ENCODE measurements at regions not wholly inside any gene's neighbourhood (a gene's known extent, or its start where the extent isn't known, plus 50 kb on each side); places are given as distances from the start of the nearest gene placed in this dataset.

DNA sequence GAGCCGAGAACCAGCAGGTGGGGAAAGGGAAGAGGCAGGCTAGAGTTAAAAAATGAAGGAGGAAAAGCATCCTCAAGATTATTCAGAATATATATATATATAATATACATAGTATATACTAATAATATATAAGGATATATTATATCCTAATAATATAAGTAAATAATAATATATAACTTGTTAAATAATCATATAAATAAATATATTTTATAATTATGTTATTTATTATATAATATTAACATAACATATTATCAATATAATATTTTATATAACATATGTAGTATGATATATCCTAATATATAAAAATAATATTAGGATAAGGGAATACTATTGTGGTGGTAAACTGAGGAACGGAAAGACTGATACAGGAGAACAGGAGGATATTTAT is 171.8 kb downstream of the TRIM27 start:
- Histone ChIP-seq H3K27ac (replicated peaks) (no peak overlapping the region), H3K36me3 (no peaks in the 10 kb centered on the region), H3K4me3 (no peak overlapping the region), H3K27me3 (ENCODE audit: low read depth) (peaks cover 97% of the 10 kb centered on the region), H3K4me1 (no peaks in the 10 kb centered on the region), H3K9me3 (replicated peaks) (peaks cover 30% of the 10 kb centered on the region)
- no peak for DNase-seq
- intact Hi-C loops (cut with micrococcal nuclease): no loop called here
- TF ChIP-seq, protein P1, sequence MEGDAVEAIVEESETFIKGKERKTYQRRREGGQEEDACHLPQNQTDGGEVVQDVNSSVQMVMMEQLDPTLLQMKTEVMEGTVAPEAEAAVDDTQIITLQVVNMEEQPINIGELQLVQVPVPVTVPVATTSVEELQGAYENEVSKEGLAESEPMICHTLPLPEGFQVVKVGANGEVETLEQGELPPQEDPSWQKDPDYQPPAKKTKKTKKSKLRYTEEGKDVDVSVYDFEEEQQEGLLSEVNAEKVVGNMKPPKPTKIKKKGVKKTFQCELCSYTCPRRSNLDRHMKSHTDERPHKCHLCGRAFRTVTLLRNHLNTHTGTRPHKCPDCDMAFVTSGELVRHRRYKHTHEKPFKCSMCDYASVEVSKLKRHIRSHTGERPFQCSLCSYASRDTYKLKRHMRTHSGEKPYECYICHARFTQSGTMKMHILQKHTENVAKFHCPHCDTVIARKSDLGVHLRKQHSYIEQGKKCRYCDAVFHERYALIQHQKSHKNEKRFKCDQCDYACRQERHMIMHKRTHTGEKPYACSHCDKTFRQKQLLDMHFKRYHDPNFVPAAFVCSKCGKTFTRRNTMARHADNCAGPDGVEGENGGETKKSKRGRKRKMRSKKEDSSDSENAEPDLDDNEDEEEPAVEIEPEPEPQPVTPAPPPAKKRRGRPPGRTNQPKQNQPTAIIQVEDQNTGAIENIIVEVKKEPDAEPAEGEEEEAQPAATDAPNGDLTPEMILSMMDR (IDR thresholded peaks at IDR 0.05; ENCODE audit: borderline replicate concordance): no peak

DNA sequence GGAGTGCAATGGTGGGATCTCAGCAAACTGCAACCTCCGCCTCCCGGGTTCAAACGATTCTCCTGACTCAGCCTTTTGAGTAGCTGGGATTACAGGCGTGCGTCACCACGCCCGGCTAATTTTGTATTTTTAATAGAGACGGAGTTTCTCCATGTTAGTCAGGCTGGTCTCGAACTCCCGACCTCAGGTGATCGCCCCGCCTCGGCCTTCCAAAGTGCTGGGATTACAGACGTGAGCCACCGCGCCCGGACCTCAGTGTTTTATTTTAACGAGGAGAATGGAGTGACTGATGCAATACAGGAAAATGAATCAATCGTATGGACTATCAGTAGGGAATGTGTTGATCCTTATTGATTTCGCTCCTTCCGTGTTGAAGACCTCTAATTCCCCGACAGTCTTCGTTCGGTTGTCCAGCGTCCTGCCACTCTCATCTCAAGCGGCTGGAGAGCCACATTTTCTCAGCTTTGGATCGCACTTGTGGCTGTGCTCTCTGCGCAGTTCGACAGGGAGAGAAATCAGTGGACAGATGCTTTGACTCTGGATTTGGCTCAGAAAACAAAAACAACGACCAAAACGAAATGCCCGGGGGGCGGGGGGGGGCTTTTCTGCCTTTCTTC is 166.2 kb downstream of the TRIM27 start:
- intact Hi-C loops (cut with micrococcal nuclease): no loop called here

DNA sequence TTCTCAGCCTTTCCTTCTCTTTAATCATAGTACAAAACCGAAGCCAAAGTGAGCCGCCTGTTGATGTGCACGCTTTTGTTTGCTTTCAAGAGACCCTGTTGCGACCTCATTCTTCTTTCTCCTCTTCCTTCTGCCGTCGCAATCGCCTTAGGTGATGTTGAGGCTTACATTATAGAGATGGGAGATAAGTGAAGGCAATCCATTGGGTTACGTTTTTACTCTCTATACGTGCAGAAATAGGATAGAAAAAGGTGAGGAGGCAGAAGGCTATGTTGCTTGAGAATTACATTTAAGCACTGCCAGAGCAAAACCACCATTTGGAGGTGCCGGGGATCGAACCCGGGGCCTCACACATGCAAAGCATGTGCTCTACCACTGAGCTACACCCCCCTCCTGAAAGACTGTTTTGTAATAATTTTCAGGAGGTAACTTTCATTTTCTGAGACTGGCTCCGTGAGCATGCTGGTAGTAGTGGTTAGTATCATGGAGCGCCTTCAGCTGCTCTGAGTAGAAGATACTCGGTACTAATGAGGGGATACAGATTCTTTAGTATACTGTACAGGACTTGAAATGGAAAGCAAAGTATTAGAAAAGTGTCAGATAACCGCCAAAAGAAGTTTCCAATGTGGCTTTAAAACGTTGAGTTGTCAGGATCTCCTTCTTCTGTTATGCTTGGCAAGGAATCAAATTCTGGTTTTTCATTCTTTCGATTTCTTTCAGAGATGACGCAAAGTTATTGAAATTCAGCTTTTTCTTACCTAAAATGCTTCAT is 165.6 kb downstream of the TRIM27 start:
- H3K27ac ChIP-seq (replicated peaks): no peak overlapping the region
- intact Hi-C loops (cut with micrococcal nuclease): no loop called here
- H3K27me3 ChIP-seq (ENCODE audit: low read depth): peaks cover 100% of the 10 kb centered on the region
- no peaks in the 10 kb centered on the region for H3K4me1 ChIP-seq
- no peaks in the 10 kb centered on the region for H3K36me3 ChIP-seq
- H3K4me3 ChIP-seq: no peak overlapping the region
- no peak for DNase-seq
- TF ChIP-seq, protein P1 (IDR thresholded peaks at IDR 0.05; ENCODE audit: borderline replicate concordance): no peak
- peaks cover 14% of the 10 kb centered on the region for H3K9me3 ChIP-seq (replicated peaks)

More for the DNA sequence above, 166.2 kb downstream of the TRIM27 start:
- Histone ChIP-seq H3K4me1 (no peaks in the 10 kb centered on the region), H3K4me3 (no peak overlapping the region), H3K9me3 (replicated peaks) (peaks cover 14% of the 10 kb centered on the region), H3K27ac (replicated peaks) (no peak overlapping the region), H3K36me3 (no peaks in the 10 kb centered on the region), H3K27me3 (ENCODE audit: low read depth) (peaks cover 100% of the 10 kb centered on the region)
- TF ChIP-seq, protein P1 (IDR thresholded peaks at IDR 0.05; ENCODE audit: borderline replicate concordance): no peak
- DNase-seq: no peak

DNA sequence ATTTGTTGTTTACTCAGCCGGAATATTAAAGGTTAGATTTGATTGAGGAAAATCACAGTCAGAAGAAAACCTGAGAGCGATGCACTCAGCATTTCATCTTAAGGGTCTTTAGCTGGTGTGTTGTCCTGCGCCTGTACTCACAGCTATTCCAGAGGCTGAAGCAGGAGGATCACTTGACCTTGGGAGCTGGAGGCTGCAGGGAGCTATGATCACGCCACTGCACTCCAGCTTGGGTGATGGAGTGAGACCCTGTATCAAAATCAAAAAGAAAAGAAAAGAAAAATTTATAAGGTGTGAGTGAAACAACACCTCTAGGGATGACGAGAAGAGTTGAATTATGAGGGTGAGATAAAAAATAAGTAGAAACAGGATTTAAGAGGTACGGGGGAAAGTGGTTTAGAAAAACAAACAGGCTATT is 165.0 kb downstream of the TRIM27 start:
- DNase-seq: no peak
- H3K9me3 ChIP-seq (replicated peaks): peaks cover 10% of the 10 kb centered on the region
- TF ChIP-seq, protein P1 (IDR thresholded peaks at IDR 0.05; ENCODE audit: borderline replicate concordance): no peak
- H3K36me3 ChIP-seq: no peaks in the 10 kb centered on the region
- no peaks in the 10 kb centered on the region for H3K4me1 ChIP-seq
- peaks cover 100% of the 10 kb centered on the region for H3K27me3 ChIP-seq (ENCODE audit: low read depth)
- intact Hi-C loops (cut with micrococcal nuclease): no loop called here
- no peak overlapping the region for H3K27ac ChIP-seq (replicated peaks)
- no peak overlapping the region for H3K4me3 ChIP-seq

DNA sequence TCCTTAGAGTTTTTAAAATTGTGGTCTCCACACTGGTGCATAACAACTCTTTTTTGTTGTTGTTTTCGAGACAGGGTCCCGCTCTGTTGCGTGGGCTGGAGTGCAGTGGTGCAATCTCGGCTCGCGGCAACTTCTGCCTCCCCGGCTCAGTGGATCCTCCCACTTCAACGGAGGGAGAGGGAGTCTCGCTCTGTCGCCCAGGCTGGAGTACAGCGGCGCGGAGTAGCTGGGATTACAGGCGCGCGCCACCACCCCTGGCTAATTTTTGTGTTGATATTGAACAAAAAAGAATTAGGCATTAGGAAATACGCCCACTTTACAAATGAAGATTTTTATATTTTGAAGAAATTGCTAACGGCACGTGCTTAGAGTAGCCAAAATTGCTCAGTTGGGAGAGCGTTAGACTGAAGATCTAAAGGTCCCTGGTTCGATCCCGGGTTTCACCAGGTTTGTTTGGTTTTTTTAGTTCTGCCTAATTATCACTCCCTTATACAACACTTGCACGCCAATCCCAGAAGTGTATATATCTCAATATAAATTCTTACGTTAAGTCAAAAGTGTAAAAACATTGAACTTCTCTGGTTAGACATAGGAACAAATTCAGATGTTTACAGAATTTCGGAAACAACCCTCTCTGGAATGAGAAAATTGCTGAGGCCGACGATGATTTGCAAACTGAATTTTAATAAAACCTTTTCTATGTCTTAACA is 159.6 kb downstream of the TRIM27 start:
- no peak for DNase-seq
- TF ChIP-seq, protein P1 (IDR thresholded peaks at IDR 0.05; ENCODE audit: borderline replicate concordance): no peak
- H3K9me3 ChIP-seq (replicated peaks): no peaks in the 10 kb centered on the region
- H3K36me3 ChIP-seq: no peaks in the 10 kb centered on the region
- no peak overlapping the region for H3K4me3 ChIP-seq
- no peak overlapping the region for H3K27ac ChIP-seq (replicated peaks)
- peaks cover 100% of the 10 kb centered on the region for H3K27me3 ChIP-seq (ENCODE audit: low read depth)
- intact Hi-C loops (cut with micrococcal nuclease): no loop called here
- no peaks in the 10 kb centered on the region for H3K4me1 ChIP-seq

Data from left ventricle myocardium inferior (tissue), 1 donor.